SJSA1 (cell line): ENCODE measurements at regions not wholly inside any gene's neighbourhood (a gene's known extent, or its start where the extent isn't known, plus 50 kb on each side); places are given as distances from the start of the nearest gene placed in this dataset.

Source experiments
- DNase-seq, 2 experiments: peaks; one replicate each; pipeline ENCODE4 v3.0.0-alpha.2; 2015 to 2020; ENCODE audit warnings: low spot score in 2 of 2, low read depth in 1 of 2
- H3K27ac ChIP-seq: fragments of 250-450 bp; sonication (Bioruptor Pico); 2 replicates; pipeline ENCODE4 v1.5.1; 2020; ENCODE audit warnings: mild to moderate bottlenecking, moderate library complexity
- H3K27me3 ChIP-seq: fragments of 250-450 bp; sonication (Bioruptor Pico); replicated peaks from 2 replicates; pipeline ENCODE4 v1.5.1; 2020; ENCODE audit warnings: mild to moderate bottlenecking, moderate library complexity
- H3K36me3 ChIP-seq: fragments of 250-450 bp; sonication (Bioruptor Pico); 2 replicates; pipeline ENCODE4 v1.5.1; 2020; ENCODE audit warnings: mild to moderate bottlenecking
- H3K4me1 ChIP-seq: fragments of 250-450 bp; sonication (Bioruptor Pico); replicated peaks from 2 replicates; pipeline ENCODE4 v1.6.1; 2021; ENCODE audit warnings: mild to moderate bottlenecking
- H3K4me3 ChIP-seq: fragments of 250-450 bp; sonication (Bioruptor Pico); 2 replicates; pipeline ENCODE4 v1.5.1; 2020; ENCODE audit warnings: mild to moderate bottlenecking
- H3K9me3 ChIP-seq: fragments of 250-450 bp; sonication (Bioruptor Pico); replicated peaks from 2 replicates; pipeline ENCODE4 v1.5.1; 2020; ENCODE audit warnings: mild to moderate bottlenecking

DNA sequence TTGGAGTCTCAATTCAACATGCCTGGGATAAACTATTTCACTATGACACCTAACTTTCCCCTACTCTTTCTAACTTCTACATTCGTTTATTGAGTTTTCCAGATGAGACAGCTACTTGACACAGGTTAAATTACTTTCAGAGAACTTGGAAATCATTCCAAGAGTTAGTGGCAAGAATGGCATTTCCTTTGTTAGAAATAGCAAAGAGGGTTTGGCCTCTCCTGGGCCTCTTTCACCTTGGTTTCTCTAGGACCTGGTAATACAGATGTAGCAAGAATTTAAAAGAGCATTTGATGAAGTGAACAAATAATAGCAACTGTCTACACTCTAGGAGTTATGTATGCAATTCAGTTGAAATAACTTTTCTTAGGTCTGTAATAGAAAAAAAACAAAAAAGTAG is 748.9 kb downstream of the MECOM start:
- H3K36me3 ChIP-seq: no peaks in the 10 kb centered on the region
- H3K27me3 ChIP-seq: no peaks in the 10 kb centered on the region
- no peak for DNase-seq
- H3K4me1 ChIP-seq: no peaks in the 10 kb centered on the region
- H3K4me3 ChIP-seq: no peak overlapping the region
- no peaks in the 10 kb centered on the region for H3K9me3 ChIP-seq
- no peak overlapping the region for H3K27ac ChIP-seq

- Histone ChIP-seq H3K9me3 (no peaks in the 10 kb centered on the region), H3K27me3 (no peaks in the 10 kb centered on the region), H3K4me3 (no peak overlapping the region), H3K4me1 (no peaks in the 10 kb centered on the region), H3K27ac (no peak overlapping the region), H3K36me3 (no peaks in the 10 kb centered on the region)
- DNase-seq: no peak
Observed at GRCh38 chr3:168909260-168909659, 754.3 kb downstream of the MECOM start.

DNA sequence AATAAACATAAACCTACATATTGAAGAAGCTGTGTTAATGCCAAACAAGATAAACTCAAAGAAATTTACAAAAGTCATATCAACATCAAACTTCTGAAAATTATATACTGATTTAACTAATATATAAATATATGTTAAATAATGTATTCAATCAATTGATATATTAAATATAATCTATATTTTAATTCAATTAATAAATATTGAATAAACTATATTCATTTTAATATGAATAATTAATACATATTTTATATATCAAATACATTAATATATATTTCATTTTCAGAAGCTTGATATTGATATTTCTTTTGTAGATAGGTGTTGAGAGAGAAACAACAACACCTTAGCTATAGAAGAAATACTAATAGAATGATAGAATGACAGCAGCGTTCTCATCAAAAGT is 768.1 kb downstream of the MECOM start:
- Histone ChIP-seq H3K9me3 (no peaks in the 10 kb centered on the region), H3K27me3 (no peaks in the 10 kb centered on the region), H3K4me1 (no peaks in the 10 kb centered on the region)

DNA sequence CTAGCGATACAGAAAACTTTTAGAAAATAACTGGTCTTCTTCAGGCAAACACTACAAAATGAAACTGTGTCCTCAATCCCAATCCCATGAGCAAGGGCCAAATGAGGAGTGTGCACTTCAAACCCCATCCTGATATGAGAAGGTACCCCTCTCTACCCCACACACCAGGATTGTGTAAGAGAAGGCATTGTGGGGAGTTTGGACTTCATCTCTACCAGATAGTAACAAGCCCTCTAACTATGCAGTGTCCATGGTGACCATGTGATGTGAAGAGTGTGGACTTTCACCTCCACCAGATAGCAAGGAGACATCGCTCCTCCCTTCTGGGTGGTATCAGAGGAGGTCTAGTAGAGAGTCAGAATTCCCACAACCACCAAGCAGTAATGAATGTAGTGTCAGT is 769.3 kb downstream of the MECOM start:
- no peaks in the 10 kb centered on the region for H3K36me3 ChIP-seq
- no peak for DNase-seq
- H3K4me1 ChIP-seq: no peaks in the 10 kb centered on the region
- no peaks in the 10 kb centered on the region for H3K9me3 ChIP-seq
- no peak overlapping the region for H3K4me3 ChIP-seq
- no peaks in the 10 kb centered on the region for H3K27me3 ChIP-seq
- H3K27ac ChIP-seq: no peak overlapping the region

More for the DNA sequence above, 768.1 kb downstream of the MECOM start:
- no peak for DNase-seq
- no peak overlapping the region for H3K27ac ChIP-seq
- H3K4me3 ChIP-seq: no peak overlapping the region
- H3K36me3 ChIP-seq: no peaks in the 10 kb centered on the region

- no peak for DNase-seq
- H3K9me3 ChIP-seq: no peaks in the 10 kb centered on the region
- H3K4me1 ChIP-seq: peaks cover 7% of the 10 kb centered on the region
Observed at GRCh38 chr3:168889666-168890065, 773.8 kb downstream of the MECOM start.

DNA sequence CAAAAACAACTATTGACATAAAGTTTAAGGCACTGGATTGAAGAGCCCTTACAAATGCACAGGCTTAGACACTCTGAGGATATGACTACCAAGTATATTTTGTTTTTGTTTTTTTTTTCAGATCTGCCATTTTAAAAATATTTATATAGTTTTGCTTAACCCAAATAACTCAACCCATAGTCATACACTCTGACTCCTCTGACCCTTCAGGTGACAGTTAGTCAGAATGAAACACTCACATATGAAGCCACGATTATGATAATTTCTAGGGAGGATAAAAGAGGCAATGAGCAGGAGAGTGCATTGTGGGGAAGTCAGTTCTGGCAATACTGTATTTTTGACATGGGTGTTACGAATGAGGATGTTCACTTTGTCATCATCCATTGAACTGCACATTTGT is 774.7 kb downstream of the MECOM start:
- Histone ChIP-seq H3K9me3 (no peaks in the 10 kb centered on the region), H3K4me3 (no peak overlapping the region), H3K36me3 (no peaks in the 10 kb centered on the region), H3K27me3 (no peaks in the 10 kb centered on the region), H3K4me1 (peaks cover 13% of the 10 kb centered on the region), H3K27ac (no peak overlapping the region)
- no peak for DNase-seq

More at GRCh38 chr3:168889666-168890065, 773.8 kb downstream of the MECOM start:
- no peak overlapping the region for H3K27ac ChIP-seq
- no peak overlapping the region for H3K4me3 ChIP-seq
- H3K27me3 ChIP-seq: no peaks in the 10 kb centered on the region
- no peaks in the 10 kb centered on the region for H3K36me3 ChIP-seq

DNA sequence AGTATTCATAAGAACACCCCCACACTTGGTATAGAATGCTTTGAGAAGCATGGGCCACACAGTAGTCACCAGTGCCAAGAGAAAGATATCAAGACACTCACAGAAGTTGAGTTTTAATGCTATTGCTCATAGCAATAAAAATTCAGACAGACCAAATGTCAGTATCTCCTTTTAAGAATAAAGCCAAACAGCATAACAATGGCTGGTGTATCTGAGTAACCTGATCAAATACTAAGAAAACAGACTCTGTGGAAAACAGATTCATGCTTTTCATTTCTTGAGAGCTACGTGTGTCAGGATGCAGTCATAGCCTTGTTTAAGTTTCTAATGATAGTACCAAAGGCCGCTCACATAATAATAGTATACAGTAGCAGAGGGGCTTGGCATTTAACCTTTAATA is 778.5 kb downstream of the MECOM start:
- Histone ChIP-seq H3K27me3 (no peaks in the 10 kb centered on the region), H3K27ac (peak overlapping the region; percentile 60), H3K4me3 (no peak overlapping the region), H3K4me1 (peaks cover 13% of the 10 kb centered on the region), H3K36me3 (no peaks in the 10 kb centered on the region), H3K9me3 (no peaks in the 10 kb centered on the region)
- peak in 1 of 2 experiments; percentile 33 for DNase-seq

DNA sequence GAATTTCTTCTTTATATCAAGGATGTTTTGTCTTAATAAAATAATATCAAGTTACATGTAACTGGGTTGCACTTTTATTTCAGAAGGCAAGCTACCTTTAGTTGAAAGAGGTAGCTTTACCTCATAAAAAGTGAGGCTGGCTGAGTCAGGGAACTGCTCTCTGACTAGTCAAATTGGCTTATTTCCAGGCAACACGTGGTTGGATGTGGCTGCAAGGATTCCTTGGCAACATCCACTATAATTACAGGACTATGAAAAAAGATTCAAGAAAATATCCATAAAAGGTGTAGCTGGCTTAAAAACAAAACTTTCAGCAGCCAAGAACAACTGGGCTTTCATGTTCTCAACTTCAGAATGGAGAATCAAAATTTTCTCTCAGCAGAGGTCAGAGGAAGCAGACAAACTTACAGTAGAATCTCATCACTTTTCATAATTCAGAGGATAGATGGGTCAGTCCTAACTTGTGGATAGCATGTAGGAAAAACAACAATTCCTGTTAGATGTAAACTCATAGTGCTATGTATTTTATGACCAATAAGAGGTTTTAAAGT is 779.1 kb downstream of the MECOM start:
- Histone ChIP-seq H3K9me3 (no peaks in the 10 kb centered on the region), H3K4me3 (no peak overlapping the region), H3K4me1 (peaks cover 13% of the 10 kb centered on the region), H3K27ac (peak overlapping the region; percentile 60), H3K36me3 (no peaks in the 10 kb centered on the region), H3K27me3 (no peaks in the 10 kb centered on the region)
- peak in 1 of 2 experiments; percentile 11 for DNase-seq

DNA sequence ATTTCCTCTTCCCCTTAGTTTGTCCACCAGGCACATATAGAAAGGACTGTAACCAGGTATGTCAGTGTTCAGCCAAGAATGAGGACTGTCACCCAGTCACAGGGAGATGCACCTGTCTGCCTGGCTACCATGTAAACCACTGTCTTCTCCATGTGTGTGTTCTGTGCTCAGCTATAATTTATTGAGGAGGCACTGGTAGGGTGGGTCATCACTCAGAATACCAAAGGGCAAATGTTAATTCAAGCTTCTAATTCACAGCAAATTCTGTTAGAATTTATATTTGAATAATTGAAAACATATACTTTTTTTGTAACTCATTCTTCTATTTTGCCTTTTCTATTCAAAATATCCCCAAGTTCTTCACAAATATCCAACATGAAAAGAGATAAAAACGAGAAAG is 780.4 kb downstream of the MECOM start:
- Histone ChIP-seq H3K4me3 (no peak overlapping the region), H3K9me3 (no peaks in the 10 kb centered on the region), H3K27me3 (no peaks in the 10 kb centered on the region), H3K4me1 (peaks cover 13% of the 10 kb centered on the region), H3K36me3 (no peaks in the 10 kb centered on the region), H3K27ac (no peak overlapping the region)
- no peak for DNase-seq

DNA sequence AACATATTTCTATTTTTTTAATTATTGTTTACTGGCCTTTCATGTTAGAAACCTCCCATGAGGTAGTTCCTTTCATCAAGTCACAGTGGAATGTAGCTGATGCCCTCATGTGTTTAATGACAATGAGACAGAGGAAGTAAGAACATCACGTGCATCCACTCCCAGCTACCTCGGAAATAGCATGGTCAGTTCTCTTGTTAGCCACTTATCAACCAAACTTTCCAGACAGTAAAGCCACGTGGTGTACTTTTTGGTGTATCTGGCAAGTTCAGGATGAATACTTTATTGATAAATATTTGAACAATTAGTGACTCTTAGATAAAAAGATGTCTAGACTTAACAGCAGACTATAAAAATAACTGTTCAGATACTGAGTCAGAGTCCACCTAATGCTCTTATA is 781.7 kb downstream of the MECOM start:
- no peak for DNase-seq
- Histone ChIP-seq H3K27ac (no peak overlapping the region), H3K9me3 (no peaks in the 10 kb centered on the region), H3K36me3 (no peaks in the 10 kb centered on the region), H3K27me3 (no peaks in the 10 kb centered on the region), H3K4me3 (no peak overlapping the region), H3K4me1 (peaks cover 13% of the 10 kb centered on the region)

- H3K27ac ChIP-seq: no peak overlapping the region
- H3K9me3 ChIP-seq: no peaks in the 10 kb centered on the region
- H3K36me3 ChIP-seq: no peaks in the 10 kb centered on the region
- no peak for DNase-seq
- no peak overlapping the region for H3K4me3 ChIP-seq
- no peaks in the 10 kb centered on the region; the same call in 1 of the 2 replicates for H3K4me1 ChIP-seq
- H3K27me3 ChIP-seq: no peaks in the 10 kb centered on the region
Observed at GRCh38 chr3:168878655-168879054, 782.9 kb upstream of the GOLIM4 start.

GRCh38 chr3:168877899-168878298 is 782.2 kb upstream of the GOLIM4 start:
- Histone ChIP-seq H3K9me3 (no peaks in the 10 kb centered on the region), H3K4me1 (no peaks in the 10 kb centered on the region; the same call in 1 of the 2 replicates), H3K4me3 (no peak overlapping the region), H3K27me3 (no peaks in the 10 kb centered on the region), H3K36me3 (no peaks in the 10 kb centered on the region), H3K27ac (no peak overlapping the region)
- no peak for DNase-seq

DNA sequence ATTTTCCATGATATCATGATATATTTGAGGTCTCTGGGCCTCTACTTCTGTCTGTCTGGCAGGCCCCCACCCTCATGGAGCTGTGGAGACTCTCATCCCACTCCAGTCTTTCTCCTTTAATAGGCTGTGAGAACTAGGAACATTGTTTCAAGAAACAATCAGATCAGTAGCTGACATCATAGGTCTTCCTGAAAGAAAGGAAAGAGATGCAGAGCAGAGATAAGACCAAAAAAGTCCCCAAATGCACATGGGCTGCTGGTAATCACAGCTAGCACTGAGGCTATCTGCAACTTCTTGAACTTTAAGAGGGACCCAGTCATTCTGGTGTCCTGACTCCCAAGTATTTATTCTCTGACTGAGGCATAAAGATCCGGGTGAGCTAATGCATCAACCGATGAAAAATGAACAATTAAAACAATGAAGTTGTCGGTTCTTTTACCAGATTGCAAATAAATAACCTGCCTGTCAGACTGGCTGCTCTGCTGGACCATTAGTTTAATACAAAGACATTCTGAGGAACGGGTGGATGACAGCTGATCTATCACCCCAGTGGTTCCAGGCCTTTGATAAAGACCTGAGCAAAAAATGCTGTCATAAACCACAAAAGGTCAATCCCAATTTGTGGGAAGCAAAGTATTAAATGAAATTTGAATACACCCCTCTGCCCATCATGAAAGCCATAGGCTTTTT is 780.8 kb upstream of the GOLIM4 start:
- H3K4me1 ChIP-seq: no peaks in the 10 kb centered on the region; the same call in 1 of the 2 replicates
- H3K27ac ChIP-seq: no peak overlapping the region
- no peak for DNase-seq
- H3K27me3 ChIP-seq: no peaks in the 10 kb centered on the region
- H3K4me3 ChIP-seq: no peak overlapping the region
- H3K9me3 ChIP-seq: no peaks in the 10 kb centered on the region
- H3K36me3 ChIP-seq: no peaks in the 10 kb centered on the region

DNA sequence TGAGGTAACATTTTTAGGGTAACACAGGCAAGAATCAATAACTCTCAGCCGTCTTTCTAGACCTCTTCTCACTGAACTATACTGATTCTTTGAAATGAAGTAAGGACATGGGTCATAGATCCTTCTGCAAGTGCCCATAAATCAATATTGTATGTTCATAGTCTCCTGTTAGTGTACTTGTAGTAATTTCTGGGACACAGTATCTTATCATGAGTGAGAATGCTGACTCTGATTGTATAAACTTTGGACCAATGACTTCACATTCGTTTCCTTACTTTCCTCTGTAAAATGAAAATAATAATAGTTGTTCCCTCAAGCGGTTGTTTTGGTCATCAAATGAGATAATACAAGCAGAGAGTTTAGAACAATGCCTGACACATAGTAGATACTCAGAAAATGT is 777.1 kb upstream of the GOLIM4 start:
- Histone ChIP-seq H3K4me3 (no peak overlapping the region), H3K27me3 (no peaks in the 10 kb centered on the region)

GRCh38 chr3:168870892-168871291 is 775.2 kb upstream of the GOLIM4 start:
- Histone ChIP-seq H3K27me3 (peaks cover 4% of the 10 kb centered on the region), H3K4me1 (no peaks in the 10 kb centered on the region), H3K9me3 (no peaks in the 10 kb centered on the region), H3K4me3 (no peak overlapping the region), H3K36me3 (no peaks in the 10 kb centered on the region), H3K27ac (no peak overlapping the region)
- DNase-seq: no peak

More for the DNA sequence above, 777.1 kb upstream of the GOLIM4 start:
- Histone ChIP-seq H3K27ac (no peak overlapping the region), H3K9me3 (no peaks in the 10 kb centered on the region), H3K4me1 (no peaks in the 10 kb centered on the region), H3K36me3 (no peaks in the 10 kb centered on the region)
- no peak for DNase-seq
